Activated CD4-positive, alpha-beta T cell treated with anti-CD3 and anti-CD28 coated beads, Interleukin-2, amount 10 ng/mL, durations not matched to agents 7 days and 5 days (primary cell): ENCODE measurements at regions not wholly inside any gene's neighbourhood (a gene's known extent, or its start where the extent isn't known, plus 50 kb on each side); places are given as distances from the start of the nearest gene placed in this dataset.

Experiments
- CTCF ChIA-PET: fragments of 350-600 bp; sonication (Branson Sonifier 250); formaldehyde crosslinking; loops from one replicate; lab custom pipeline; 2021; ENCODE audit warnings: antibody characterized with exemption; lab: Charles Lee
- POLR2A ChIA-PET: fragments of 350-600 bp; sonication (Branson Sonifier 250); formaldehyde crosslinking; loops from one replicate; lab custom pipeline; 2021; ENCODE audit warnings: antibody characterized with exemption; lab: Charles Lee
- DNase-seq: peaks from one replicate; pipeline ENCODE4 v3.0.0-alpha.2; 2020
- H3K27ac Mint-ChIP-seq: one replicate; pipeline ENCODE4 v1.8.0; 2021; ENCODE audit warnings: mild to moderate bottlenecking, moderate library complexity, mixed read lengths
- H3K27me3 Mint-ChIP-seq: one replicate; pipeline ENCODE4 v1.8.0; 2021; ENCODE audit warnings: mixed read lengths
- H3K36me3 Mint-ChIP-seq: one replicate; pipeline ENCODE4 v1.8.0; 2021; ENCODE audit warnings: low read depth, mixed read lengths
- H3K4me1 Mint-ChIP-seq: one replicate; pipeline ENCODE4 v1.8.0; 2021; ENCODE audit warnings: mixed read lengths
- H3K4me3 Mint-ChIP-seq: one replicate; pipeline ENCODE4 v1.8.0; 2021; ENCODE audit warnings: mild to moderate bottlenecking, moderate library complexity, mixed read lengths
- H3K9me3 Mint-ChIP-seq: one replicate; pipeline ENCODE4 v1.8.0; 2021; ENCODE audit warnings: mixed read lengths

- ChIA-PET POLR2A (no interaction called here), CTCF (interaction anchor here (0.6 kb wide), 1 partner anchor 388 kb away, joined by 5 read pairs; no protein-coding TSS in a partner anchor)
- Mint-ChIP-seq H3K27me3 (peaks cover 16% of the 10 kb centered on the region), H3K9me3 (no peaks in the 10 kb centered on the region), H3K4me3 (no peak overlapping the region), H3K4me1 (no peaks in the 10 kb centered on the region), H3K27ac (no peak overlapping the region), H3K36me3 (no peaks in the 10 kb centered on the region)
- DNase-seq: no peak
These were observed 98.1 kb downstream of the NEDD1 start for GRCh38 chr12:97005174-97005573.

DNA sequence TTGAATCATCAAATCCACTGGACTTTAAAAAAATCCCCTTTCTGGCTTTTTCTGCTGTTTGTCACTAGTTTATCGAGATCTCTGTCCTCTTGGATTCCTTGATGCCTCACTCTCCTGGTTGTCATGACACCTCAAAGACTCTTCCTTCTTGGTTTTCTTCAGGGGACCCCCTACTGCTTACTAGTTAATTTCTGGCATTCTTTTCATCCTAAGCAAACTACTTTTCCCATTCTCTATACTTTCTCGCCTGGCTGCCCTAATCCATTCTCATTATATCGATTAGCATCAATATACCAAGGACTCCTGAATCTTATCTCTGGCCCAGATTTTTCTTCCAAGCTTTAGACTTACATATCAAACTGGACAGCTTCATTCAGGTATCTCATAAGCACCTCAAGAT lies 98.6 kb downstream of the NEDD1 start:
- no peaks in the 10 kb centered on the region for H3K4me1 Mint-ChIP-seq
- no peak overlapping the region for H3K27ac Mint-ChIP-seq
- H3K4me3 Mint-ChIP-seq: no peak overlapping the region
- H3K27me3 Mint-ChIP-seq: peaks cover 16% of the 10 kb centered on the region
- no peaks in the 10 kb centered on the region for H3K9me3 Mint-ChIP-seq
- H3K36me3 Mint-ChIP-seq: no peaks in the 10 kb centered on the region
- ChIA-PET POLR2A (no interaction called here), CTCF (interaction anchor here (0.6 kb wide), 1 partner anchor 388 kb away, joined by 5 read pairs; no protein-coding TSS in a partner anchor)
- DNase-seq: no peak

DNA sequence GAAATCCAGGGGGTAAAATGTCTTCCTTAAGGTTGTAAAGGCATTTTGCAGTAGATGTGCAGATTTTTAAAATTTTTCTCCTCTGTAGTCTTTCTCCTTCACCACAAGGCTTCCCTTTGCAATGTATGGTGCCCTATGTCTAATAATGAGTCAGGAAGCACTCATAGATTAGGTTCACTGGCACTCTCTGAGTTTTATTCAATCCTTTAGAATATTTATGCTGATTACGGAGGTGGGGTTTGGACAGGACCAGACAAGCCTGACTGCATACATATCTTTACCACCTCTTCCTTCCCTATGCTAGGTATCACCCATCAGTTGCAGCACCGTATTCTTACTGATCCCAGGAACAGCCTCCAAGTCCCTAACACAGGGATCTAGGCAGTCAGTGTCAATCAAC lies 99.5 kb downstream of the NEDD1 start:
- Mint-ChIP-seq H3K27ac (no peak overlapping the region), H3K9me3 (no peaks in the 10 kb centered on the region), H3K4me3 (no peak overlapping the region), H3K4me1 (no peaks in the 10 kb centered on the region), H3K27me3 (peaks cover 16% of the 10 kb centered on the region), H3K36me3 (no peaks in the 10 kb centered on the region)
- ChIA-PET POLR2A (no interaction called here), CTCF (no interaction called here)
- no peak for DNase-seq

- POLR2A ChIA-PET: no interaction called here
- no peaks in the 10 kb centered on the region for H3K36me3 Mint-ChIP-seq
- H3K4me3 Mint-ChIP-seq: no peak overlapping the region
- peaks cover 4% of the 10 kb centered on the region for H3K27me3 Mint-ChIP-seq
- H3K9me3 Mint-ChIP-seq: no peaks in the 10 kb centered on the region
- no peak overlapping the region for H3K27ac Mint-ChIP-seq
- DNase-seq: no peak
- CTCF ChIA-PET: no interaction called here
- no peaks in the 10 kb centered on the region for H3K4me1 Mint-ChIP-seq
These were observed 109.1 kb downstream of the NEDD1 start for GRCh38 chr12:97016163-97016562.

DNA sequence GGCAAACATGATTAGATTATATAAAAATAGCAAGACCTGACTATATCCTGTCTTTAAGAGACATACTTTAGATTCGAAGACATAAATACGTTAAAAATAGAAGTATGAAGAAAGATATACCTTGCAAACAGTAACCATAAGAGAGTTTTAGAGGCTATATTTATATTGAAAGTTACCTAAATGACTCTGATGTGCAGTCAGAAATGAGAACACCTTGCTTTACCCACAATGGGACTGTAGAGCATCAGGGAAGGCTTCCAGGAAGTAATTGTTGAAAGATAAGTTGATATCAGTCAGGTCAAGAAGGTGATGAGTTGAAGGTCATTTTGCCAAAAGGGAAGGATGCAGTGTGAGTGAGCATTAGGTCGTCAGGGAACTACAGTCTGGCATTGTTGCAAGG lies 110.2 kb downstream of the NEDD1 start:
- H3K27ac Mint-ChIP-seq: no peak overlapping the region
- no peak overlapping the region for H3K4me3 Mint-ChIP-seq
- POLR2A ChIA-PET: no interaction called here
- no peaks in the 10 kb centered on the region for H3K36me3 Mint-ChIP-seq
- CTCF ChIA-PET: no interaction called here
- peaks cover 4% of the 10 kb centered on the region for H3K27me3 Mint-ChIP-seq
- no peaks in the 10 kb centered on the region for H3K4me1 Mint-ChIP-seq
- H3K9me3 Mint-ChIP-seq: no peaks in the 10 kb centered on the region
- no peak for DNase-seq

- no peak for DNase-seq
- Mint-ChIP-seq H3K27me3 (peaks cover 1% of the 10 kb centered on the region), H3K4me3 (no peak overlapping the region), H3K27ac (no peak overlapping the region), H3K9me3 (no peaks in the 10 kb centered on the region), H3K36me3 (no peaks in the 10 kb centered on the region), H3K4me1 (no peaks in the 10 kb centered on the region)
- CTCF ChIA-PET: no interaction called here
- POLR2A ChIA-PET: no interaction called here
These were observed 115.6 kb downstream of the NEDD1 start for GRCh38 chr12:97022536-97023230.

DNA sequence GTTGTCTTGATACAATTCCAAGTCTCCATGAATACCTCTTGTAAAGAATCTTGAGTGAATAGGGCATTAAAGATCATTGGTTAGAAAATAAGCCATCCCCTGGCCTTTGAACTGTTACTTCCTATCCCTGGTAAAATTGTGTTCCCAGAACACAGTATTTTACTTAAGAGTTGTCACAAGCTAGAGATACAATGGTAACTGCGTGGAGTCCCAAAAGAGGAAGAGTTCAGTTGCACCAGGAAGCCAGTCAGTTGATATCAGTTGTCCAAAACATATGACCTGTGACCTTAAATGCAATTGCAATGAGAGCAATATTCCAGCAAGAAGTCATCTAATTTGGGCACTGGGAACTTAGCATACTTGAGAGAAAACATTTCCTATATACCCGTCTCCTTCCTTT lies 117.3 kb downstream of the NEDD1 start:
- no peak for DNase-seq
- CTCF ChIA-PET: no interaction called here
- peaks cover 1% of the 10 kb centered on the region for H3K27me3 Mint-ChIP-seq
- POLR2A ChIA-PET: no interaction called here
- H3K4me3 Mint-ChIP-seq: no peak overlapping the region
- H3K36me3 Mint-ChIP-seq: no peaks in the 10 kb centered on the region
- no peak overlapping the region for H3K27ac Mint-ChIP-seq
- no peaks in the 10 kb centered on the region for H3K9me3 Mint-ChIP-seq
- no peaks in the 10 kb centered on the region for H3K4me1 Mint-ChIP-seq

GRCh38 chr12:97026901-97027300 lies 119.8 kb downstream of the NEDD1 start:
- CTCF ChIA-PET: no interaction called here
- H3K4me3 Mint-ChIP-seq: no peak overlapping the region
- no peaks in the 10 kb centered on the region for H3K4me1 Mint-ChIP-seq
- POLR2A ChIA-PET: no interaction called here
- no peak overlapping the region for H3K27ac Mint-ChIP-seq
- no peaks in the 10 kb centered on the region for H3K27me3 Mint-ChIP-seq
- no peak for DNase-seq
- H3K9me3 Mint-ChIP-seq: no peaks in the 10 kb centered on the region
- H3K36me3 Mint-ChIP-seq: no peaks in the 10 kb centered on the region

DNA sequence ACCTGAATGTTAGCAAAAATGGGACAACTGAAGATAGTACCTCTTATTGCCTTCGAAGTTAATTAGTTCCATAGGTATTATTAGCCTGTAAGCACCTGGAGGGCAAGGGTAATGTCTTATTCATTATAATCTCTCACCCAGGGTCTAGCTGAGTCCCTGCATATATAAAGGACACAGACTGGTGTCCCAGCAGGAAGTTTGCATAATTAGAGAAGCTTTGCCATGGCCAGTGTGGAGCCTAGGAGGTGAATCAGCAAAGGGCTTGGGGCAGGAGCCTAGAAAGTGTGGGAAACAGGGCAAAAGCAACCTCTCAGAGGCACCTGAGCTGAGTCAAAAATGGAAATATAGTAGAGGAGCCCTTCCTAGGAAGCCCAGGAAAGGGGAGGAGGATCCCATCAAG lies 120.4 kb downstream of the NEDD1 start:
- H3K36me3 Mint-ChIP-seq: no peaks in the 10 kb centered on the region
- H3K27ac Mint-ChIP-seq: no peak overlapping the region
- CTCF ChIA-PET: interaction anchor here (0.6 kb wide), 1 partner anchor 450 kb away, joined by 3 read pairs; no protein-coding TSS in a partner anchor
- POLR2A ChIA-PET: no interaction called here
- H3K9me3 Mint-ChIP-seq: no peaks in the 10 kb centered on the region
- no peaks in the 10 kb centered on the region for H3K27me3 Mint-ChIP-seq
- H3K4me1 Mint-ChIP-seq: no peaks in the 10 kb centered on the region
- no peak for DNase-seq
- no peak overlapping the region for H3K4me3 Mint-ChIP-seq

DNA sequence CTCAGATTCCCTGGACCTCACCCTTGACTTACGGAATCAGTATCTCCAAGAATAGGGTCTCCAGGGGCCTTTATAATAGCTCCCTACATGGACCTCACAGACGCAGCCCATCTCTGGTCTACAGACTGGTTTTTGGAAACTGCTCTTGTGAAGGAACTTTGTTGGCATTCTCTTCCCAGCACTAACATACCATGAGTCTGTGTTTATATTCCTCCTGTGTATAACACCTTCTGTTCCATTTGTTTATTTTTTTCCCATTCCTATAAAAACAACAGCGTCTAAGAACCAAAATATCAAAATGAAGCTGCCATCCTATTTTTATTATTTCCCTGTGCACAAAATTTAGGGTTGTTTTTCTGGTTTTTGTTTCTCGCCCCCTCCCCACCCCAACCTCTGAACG lies 131.1 kb downstream of the NEDD1 start:
- CTCF ChIA-PET: no interaction called here
- no peak for DNase-seq
- POLR2A ChIA-PET: no interaction called here
- no peak overlapping the region for H3K27ac Mint-ChIP-seq
- no peaks in the 10 kb centered on the region for H3K9me3 Mint-ChIP-seq
- no peaks in the 10 kb centered on the region for H3K36me3 Mint-ChIP-seq
- H3K4me1 Mint-ChIP-seq: no peaks in the 10 kb centered on the region
- peaks cover 2% of the 10 kb centered on the region for H3K27me3 Mint-ChIP-seq
- no peak overlapping the region for H3K4me3 Mint-ChIP-seq

DNA sequence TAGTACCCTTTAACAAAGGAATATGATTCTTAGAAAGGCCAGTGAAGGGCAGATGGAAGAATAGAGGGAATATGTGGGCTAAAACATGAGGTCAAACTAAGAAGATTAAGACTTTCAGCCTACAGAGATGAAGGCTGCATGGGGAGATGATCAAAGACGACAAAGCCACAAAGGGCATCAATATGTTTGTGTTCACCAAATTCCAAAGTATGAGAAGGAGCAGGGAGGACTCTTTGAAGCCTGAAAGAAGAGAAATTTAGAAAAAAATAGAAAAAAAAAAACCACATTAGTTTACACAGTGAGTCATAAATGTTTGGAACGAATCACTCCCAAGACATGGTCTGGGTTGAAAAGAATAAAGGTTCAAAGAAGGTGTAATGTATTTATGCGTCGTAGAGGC lies 131.8 kb downstream of the NEDD1 start:
- Mint-ChIP-seq H3K4me1 (no peaks in the 10 kb centered on the region), H3K27ac (no peak overlapping the region)

GRCh38 chr12:97046901-97047300 lies 139.8 kb downstream of the NEDD1 start:
- H3K27ac Mint-ChIP-seq: no peak overlapping the region
- H3K4me1 Mint-ChIP-seq: no peaks in the 10 kb centered on the region
- H3K27me3 Mint-ChIP-seq: peaks cover 2% of the 10 kb centered on the region
- POLR2A ChIA-PET: no interaction called here
- H3K4me3 Mint-ChIP-seq: no peak overlapping the region
- H3K36me3 Mint-ChIP-seq: no peaks in the 10 kb centered on the region
- CTCF ChIA-PET: interaction anchor here (0.8 kb wide), 1 partner anchor 219 kb away, joined by 3 read pairs; no protein-coding TSS in a partner anchor
- no peak for DNase-seq
- H3K9me3 Mint-ChIP-seq: no peaks in the 10 kb centered on the region

More for the DNA sequence above, 131.8 kb downstream of the NEDD1 start:
- Mint-ChIP-seq H3K4me3 (no peak overlapping the region), H3K9me3 (no peaks in the 10 kb centered on the region), H3K36me3 (no peaks in the 10 kb centered on the region), H3K27me3 (peaks cover 2% of the 10 kb centered on the region)
- no peak for DNase-seq
- CTCF ChIA-PET: no interaction called here
- POLR2A ChIA-PET: no interaction called here

GRCh38 chr12:97047361-97047760 lies 140.3 kb downstream of the NEDD1 start:
- Mint-ChIP-seq H3K4me3 (no peak overlapping the region), H3K27me3 (peaks cover 2% of the 10 kb centered on the region), H3K27ac (no peak overlapping the region), H3K4me1 (no peaks in the 10 kb centered on the region), H3K36me3 (no peaks in the 10 kb centered on the region), H3K9me3 (no peaks in the 10 kb centered on the region)
- CTCF ChIA-PET: no interaction called here
- POLR2A ChIA-PET: no interaction called here
- no peak for DNase-seq
